GM21717 (cell line): ENCODE measurements at regions not wholly inside any gene's neighbourhood (a gene's known extent, or its start where the extent isn't known, plus 50 kb on each side); places are given as distances from the start of the nearest gene placed in this dataset.

Experiments
- ATAC-seq: cut with Tn5 transposase; IDR thresholded peaks from one replicate; pipeline ENCODE4 v1.9.1; 2021; ENCODE audit warnings: mild to moderate bottlenecking, moderate library complexity; ENCODE audit not compliant: unreplicated experiment

DNA sequence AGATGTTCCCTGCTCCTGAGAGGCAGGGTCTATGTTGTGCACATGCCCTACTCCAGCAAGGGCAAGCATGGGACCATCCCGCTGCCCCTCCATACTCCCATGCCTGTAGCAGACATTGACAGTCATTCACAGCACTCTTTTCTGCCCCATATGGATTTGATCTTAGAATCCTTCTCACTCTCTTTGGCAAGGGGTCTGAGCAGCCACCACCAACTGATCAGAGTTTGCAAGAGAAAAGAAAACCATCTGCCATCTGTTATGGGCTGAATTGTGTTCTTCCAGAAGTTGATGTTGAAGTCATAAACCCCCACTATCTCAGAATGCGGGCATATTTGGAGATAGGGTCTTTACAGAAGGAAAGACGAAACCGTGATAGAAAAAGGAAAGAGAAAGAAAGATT lies 315.1 kb upstream of the CLINT1 start:
- no peak for ATAC-seq

DNA sequence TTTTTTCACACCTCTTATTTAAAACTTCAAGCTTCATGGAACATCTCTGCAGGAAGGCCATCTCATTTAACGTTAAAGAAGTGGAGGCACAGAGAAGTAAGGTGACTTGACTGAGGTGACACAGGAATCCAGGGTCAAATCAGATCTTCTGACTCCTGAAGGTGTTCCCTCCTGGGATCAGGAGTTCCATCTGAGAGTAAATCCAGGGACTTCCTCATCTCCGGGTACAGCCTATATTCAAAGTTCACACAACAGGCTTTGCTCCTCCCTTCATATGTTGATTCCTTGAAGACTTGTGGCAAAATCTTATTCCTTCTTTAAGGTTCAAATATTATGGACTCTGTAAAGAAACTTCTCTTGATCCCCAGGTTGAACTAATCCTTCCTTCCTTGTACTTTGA lies 313.1 kb upstream of the CLINT1 start:
- no peak for ATAC-seq

DNA sequence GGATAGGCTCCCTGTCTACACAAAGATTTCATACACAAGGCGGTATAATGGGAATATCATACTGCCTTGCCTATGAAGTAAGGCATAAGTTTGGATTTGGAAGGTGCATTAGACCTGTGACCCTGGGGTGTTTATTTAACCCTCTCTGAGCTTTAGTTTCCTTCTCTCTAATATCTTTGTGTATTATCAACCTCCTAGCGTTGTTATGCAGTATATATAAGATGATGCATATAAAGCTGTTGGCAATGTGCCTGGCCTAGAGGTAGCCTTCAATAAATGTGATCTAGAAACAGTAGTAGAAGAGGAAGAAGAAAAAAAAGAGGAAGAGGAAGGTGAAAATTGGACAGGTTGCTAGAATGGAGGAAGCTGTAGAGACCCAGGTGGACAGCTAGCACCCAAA lies 311.6 kb upstream of the CLINT1 start:
- ATAC-seq, result no peak

DNA sequence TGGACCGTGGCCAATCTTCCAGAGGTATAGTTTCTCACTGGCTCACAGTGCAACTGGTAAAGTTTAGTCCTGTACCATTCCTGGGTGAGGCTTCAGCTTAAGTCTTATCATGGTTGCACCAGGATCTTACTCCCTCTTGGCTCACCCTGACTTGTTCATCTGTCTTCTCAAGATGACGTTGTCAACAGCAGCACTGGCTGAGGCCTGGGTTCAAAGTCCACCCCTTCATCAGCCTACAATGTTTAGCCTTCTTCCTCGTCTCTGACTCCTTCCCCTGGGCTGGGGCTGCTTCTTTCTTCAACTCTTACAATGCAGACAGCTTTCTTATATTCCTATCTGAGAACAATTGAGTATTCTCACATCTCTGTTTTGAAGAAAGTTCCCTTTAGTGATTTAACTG lies 311.1 kb upstream of the CLINT1 start:
- ATAC-seq, result no peak

DNA sequence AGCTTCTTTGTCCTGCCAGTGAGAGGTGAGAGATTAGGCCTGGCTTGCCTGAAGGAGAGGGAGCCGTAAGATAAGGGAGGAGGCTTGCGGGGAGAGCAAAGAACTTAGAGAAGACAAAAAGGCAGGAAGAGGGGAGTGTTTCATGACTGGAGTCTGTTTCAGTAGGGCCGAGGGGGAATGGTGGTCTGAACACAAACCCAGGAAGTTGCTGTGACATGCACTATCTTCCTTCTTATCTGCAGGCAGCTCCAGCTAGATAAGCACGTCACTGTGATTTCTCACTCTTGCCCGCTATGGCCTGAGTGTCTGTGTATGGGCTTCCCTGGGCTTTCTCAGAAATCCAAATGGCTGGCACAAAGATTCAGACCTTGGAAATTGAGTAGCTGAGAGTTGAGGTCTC lies 307.5 kb upstream of the CLINT1 start:
- no peak for ATAC-seq

DNA sequence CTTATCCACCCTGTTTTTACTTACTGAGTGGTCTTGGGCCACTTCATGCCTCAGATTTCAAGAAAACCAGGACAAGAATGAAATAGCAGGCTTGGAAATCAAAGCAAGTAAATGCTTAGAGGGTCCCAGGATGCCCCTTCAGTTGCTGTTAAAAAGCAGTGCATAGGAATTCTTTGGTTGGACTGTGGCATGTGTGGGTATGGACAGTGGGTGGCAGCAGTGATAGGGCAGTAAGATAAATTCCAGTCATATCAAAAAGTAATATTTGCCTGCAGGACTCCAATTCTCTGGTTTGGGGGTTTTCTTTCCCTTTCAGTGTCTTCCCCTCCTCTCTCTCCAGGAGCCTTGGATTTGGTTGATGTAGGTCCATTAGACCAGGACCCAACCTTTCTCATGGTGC lies 306.7 kb upstream of the CLINT1 start:
- no peak for ATAC-seq

DNA sequence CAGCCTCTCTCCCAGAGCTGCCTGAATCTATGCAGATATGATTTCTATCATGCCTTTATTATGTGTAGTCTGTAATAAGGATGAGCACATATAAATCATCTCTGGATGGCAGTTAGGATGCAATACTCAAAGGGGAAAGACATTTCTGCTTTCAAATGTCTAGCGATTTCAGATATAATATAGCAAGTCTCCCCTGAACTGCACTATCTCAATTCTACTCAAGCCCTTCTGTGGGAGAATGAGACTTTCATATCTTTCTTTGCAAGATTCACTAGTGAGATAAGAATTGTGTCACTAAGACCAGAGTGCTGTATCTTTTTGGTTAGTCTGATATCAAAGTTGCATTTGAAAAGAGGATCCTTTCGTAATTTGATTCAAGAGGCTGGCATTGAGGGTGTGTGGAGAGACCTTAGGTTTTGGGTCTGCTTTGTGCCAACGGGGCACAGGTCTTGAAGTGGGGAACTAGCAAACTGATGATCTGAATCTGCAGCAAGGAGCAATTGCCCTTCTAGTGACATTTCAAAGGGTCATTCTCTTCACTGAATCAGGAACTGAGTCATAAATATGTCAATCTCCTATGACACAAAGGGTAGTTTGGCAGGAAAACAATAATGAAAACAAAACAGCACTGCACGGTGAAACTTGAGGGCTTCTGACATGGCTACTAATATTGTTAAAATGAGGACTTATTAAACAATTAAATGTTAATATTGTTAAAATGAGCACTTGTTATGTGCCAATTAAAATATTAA lies 305.5 kb upstream of the CLINT1 start:
- ATAC-seq, result no peak

DNA sequence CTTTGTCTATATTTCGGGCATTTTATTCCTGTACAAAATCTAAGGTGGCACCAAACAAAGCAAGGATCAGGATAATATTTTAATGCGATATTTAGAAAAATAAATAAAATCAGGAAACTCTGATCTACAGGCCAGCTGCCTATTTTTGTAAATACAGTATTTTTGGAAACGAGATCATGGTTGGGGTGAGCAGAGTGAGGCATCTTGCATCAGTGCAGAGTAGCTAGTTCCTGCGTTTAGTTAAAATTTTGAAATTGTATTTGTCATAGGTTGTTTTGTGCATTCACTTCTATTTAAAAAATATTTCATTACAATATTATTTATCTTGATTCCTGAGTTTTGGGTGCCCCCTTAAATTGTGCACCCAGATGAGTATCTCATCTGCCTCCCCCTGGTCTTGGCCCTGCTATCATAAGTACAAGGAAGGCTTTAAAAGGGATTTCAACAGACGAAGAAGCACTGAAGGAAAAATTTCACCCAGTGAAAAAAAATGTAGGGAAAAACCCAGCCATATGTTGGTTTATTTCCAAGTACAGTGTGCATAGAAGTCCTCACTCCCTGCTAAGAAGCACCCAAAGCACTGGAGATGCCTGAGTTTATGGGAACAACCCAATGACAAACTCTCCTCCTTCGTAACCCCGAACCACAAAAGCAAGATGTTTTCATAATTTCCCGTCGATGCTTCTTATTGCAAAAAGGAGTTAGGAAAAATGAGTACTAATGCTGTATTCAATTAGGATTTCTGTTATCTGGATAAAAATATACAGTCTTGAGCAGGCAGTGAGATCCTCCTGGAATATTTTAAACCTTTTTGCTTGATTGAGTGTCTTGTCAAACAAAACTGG lies 304.7 kb upstream of the CLINT1 start:
- ATAC-seq, result no peak

DNA sequence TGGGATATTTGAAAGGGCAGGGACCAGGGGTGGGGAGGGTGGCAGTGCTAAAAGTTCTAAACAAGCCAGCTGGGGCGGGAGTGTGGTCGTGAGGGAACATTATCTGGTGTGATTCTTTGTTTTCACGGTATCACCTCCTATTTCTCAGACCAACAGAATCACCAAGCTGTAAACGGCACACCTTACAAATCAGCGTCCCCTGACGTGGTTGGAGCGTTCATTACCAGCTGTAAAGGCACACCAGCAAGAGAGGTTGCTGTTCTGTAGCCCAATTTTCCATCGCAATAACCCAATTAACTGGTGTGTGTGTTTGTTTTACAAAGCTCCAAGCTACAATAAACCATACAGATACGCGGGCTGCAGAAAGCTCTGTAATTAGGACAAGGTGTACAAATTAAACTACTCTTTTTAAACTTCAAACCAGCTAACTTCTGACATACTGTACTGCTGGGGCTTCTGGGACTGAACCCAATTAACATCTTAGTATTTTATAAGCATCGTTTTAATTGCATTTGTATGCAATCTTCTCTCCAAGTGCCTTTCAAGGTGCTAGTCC lies 303.6 kb upstream of the CLINT1 start:
- ATAC-seq, result no peak

DNA sequence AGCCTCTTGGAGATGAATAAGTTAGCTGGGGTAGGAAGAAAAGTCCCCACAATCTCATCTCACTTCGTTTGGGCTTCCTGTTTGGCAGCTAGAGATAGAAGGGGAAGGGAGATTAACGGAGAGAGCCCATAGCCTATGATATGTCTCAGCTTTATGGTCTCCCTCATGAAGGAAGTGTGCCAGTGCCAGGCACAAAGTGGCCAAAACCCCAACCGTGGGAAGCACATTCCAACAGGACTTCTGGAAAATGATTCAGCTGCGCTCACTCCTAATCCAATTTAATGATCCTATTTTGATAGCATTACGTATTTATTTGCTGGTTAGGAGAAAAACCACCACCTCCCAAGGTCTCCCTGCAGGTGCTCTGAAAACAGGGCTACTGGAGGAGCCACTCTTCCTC lies 303.1 kb upstream of the CLINT1 start:
- ATAC-seq, result no peak

DNA sequence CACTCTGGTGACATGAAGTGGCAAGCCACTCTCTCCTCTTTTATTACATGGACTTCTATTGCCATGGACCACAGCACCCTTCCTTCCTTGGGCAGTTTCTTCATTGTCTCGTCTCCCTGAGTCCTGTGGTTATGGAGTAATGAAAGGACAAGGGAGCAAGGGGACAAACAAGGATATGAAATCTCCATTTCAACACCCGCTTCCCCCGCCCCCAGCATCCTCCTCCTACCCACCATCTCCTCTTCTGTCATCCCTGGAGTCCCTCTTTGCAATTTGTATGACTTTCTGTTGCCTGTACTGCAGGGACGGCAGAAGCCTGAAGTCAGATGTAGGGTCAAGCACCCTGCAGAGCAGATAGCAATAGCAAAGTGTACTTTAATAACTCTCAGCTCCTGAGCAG lies 300.7 kb upstream of the CLINT1 start:
- ATAC-seq, result no peak

DNA sequence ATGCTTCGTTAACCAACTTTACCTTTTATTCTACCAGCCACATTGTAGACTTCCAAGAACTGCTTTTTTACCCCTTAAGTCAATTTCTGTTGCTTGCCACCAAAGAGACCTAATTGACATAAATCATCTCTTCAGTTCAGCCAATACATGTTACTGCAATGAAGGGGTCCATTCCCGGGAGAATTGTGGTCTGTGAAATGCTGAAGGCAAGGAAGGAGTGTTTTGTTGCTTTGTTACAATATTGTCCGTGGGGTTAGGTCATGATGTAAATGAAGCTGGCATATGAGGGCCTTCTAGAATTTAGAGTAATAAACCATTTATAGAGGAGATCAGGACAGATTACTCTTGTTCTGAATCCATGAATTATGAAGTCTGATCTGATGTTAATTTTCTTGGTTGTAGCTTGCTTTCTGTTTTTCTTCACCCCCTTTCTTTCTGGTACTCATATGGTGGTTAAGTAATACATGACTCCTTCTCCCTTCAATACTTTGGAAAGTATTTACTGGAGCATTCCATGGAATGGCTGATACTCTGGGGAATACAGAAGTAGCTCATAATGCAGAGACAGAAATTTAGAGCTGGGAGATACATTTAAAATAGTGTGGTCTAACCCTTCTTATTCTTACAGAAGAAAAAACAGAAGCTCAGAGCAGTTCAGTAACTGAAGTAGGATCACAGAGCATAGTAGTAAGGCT lies 297.0 kb upstream of the CLINT1 start:
- no peak for ATAC-seq

DNA sequence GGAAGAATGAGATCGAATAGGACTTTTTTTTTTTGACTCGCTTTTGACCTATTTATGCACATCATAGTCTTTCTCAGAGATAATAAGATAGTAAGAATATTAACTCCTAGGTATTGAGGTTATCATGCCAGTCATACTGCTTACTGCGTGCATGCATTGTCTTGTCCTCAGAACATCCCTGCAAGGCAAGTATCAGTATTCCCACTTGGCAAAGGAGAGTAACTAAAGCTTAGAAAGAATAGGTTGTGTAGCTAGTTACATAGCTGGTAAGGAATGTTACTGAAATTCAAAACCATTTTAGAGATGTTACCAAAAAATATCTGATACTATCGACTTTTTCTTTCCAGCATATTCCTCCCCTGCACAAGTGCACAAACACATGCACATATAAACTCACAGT lies 296.1 kb upstream of the CLINT1 start:
- no peak for ATAC-seq

DNA sequence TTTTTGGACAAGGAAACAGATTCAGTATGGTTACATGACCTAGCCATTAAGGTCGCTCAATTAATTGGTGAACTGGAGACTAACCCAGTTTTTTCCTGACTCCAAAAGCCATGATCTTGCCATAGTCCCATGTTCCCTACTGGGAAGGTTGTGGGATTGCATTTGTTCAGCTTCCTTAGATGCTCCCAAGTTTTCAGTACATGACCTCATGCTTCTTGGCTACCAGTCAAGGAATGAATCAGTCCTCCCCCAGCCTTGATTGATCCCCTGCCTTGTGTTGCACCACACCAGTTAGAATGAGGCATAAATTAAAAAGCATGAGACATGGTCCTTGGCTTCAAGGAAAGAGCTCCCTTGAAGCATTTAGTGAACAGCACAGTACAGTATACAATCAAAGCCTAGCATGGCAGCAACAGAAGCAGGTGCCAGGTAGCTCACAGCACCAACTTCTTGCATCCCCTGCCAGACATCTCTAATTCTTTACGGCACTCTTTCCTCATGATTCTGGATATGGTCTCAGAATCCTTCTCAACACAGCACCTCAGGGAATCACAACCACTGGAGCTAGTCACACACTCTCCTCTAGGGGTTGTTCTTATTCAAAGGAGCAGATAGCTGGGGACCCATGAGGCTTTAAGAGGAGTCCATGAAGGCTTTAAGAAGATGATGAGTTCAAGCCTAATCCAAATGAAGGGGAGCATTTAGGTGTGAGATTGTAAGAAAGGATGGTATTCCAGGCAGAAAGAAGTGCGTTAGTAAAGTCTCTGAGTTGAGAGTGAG lies 295.5 kb upstream of the CLINT1 start:
- ATAC-seq, result no peak

DNA sequence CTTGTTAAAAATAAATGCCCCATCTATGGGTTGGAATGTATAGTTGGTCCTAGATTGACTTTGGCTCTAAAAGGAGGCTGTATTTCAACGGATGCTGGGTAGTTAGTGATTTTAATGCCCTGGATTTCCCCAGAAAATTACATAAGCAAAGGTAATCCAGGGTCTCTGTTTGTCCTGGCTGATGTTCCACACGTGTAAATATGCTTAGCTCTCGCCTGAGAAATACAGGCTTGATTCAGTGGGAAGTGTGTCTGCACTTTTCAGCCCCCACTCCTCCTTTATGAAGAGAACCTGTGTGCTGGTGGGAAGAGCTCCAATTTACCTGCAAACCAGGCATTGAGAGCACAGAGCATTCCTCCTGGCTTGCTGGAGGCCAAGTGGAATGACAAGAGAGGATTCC lies 294.6 kb upstream of the CLINT1 start:
- ATAC-seq, result no peak

DNA sequence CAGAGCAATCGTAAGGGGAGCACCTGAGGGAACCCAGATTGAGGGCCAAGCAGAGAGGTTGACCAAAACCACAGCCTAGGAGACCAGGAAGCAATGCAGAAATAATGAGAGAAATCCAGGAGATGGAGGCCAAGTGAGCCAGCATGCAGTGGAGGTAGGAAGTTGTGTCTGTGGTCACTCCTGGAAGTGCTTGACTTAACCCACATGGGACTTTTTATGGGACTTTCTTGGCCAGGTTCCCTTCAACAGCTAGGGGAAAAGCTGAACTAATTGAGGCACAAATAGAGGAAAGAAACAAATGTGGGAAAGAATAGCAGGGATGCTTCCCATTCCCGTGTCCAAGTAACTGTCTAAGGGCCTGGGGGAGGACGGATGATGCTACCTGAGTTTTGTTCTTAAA lies 293.2 kb upstream of the CLINT1 start:
- no peak for ATAC-seq

DNA sequence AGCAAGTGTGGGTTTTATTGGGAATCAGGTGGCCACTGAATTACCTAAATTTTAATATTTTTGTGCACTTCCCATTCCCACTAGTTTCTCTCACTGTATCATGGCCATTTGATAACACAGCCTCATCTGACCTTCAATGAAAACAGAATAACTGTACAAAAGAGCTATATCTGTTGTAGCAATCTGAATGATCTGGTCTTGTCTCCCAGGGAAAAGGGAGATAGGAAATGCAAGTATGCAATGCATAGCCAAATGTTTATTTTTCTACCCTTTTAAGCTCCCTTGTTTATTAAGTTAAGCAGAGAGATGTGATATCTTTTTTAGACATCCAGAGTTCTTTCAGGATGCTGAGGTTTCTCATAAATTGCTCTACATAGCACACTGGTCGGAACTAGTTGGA lies 288.3 kb upstream of the CLINT1 start:
- ATAC-seq, result no peak

DNA sequence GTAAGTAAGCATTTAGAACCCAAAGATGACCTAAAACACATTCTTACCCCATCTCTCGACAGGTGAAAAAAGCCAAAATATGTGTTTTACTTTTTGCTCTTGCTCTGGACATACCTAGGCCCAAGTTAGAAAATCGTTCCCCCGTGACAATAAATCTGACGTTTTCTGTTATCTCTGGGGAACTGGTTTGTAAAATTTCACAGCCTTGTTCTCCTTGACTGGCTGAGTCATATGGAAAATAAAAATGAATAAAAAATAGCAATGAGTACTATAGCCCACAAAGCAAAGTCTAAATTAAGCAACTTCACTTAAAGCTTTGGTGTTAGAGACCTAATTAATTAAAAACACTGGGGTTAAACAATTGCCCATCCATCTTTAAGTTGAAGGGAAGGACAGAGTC lies 286.9 kb upstream of the CLINT1 start:
- no peak for ATAC-seq

DNA sequence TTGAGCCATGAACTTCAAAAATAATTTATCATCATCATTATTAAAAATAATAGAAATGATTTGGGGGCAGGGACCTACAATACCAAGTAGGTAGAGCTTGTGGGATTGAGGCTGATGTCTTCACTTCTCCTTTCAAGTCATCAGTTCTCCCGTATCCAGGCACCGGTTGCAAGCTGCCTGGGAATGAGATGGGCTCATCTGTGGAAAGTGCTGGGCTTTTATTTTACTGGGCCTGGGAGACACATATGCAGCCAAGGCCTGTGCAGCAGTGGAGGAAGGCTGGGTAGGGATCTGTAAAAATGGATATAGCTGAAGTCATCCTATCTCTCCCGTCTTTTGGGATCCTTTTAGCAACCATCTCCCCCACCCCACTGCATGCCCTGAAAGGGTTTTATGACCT lies 284.1 kb upstream of the CLINT1 start:
- ATAC-seq, result no peak

DNA sequence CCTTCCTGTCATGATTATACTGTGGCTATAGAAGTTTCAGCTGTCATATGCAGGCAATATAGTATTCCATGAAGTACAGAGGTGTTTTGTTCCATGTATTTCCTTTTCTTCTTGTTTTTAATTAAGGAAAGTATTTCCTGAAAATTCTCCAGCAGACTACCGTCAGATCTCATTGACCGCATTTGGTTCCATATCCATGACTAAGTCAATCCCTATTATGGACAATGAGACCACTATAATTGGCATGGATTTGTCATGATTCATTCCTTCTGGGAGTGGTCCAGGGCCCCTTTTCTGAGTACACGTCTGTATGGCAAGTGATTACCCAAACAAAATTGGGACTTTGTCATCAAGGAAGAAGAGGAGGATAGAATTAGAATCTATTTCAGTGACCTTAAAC lies 283.2 kb upstream of the CLINT1 start:
- no peak for ATAC-seq
